ENCODE measurements at regions not wholly inside any gene's neighbourhood (a gene's known extent, or its start where the extent isn't known, plus 50 kb on each side); places are given as distances from the start of the nearest gene placed in this dataset.

GRCh38 chr4:125481334-125482045 lies 166.7 kb downstream of the FAT4 start:
- TF ChIP-seq CTCF (conservative IDR thresholded peaks at IDR 0.05; ENCODE audit: low read depth) = no peak
- no peak for DNase-seq (ENCODE audit: low spot score)
- ChIA-PET POLR2A (ENCODE audit: low non-redundant PET) (no interaction called here), CTCF (no interaction called here)
- no peak overlapping the region for H3K27ac ChIP-seq

DNA sequence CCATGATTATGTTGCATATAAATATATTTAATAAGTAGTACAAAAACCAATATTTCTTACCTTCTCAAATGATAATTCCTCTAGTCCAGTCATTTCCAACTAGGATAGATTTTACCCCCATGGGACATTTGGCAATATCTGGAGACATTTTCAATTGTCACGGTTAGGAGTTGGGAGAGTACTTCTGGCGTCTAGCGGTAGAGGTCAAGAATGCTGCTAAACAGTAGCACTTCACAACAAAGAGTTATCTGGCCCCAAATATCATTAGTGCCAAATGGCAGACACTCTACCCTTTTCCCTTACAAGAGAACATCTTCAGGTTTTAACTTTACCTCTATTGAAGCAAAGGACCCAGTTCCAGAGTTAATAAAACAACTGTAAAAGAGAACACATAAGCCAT lies 168.1 kb downstream of the FAT4 start:
- ChIA-PET CTCF (no interaction called here), POLR2A (ENCODE audit: low non-redundant PET) (no interaction called here)
- H3K27ac ChIP-seq = no peak overlapping the region
- no peak for DNase-seq (ENCODE audit: low spot score)
- TF ChIP-seq CTCF (conservative IDR thresholded peaks at IDR 0.05; ENCODE audit: low read depth) = no peak

DNA sequence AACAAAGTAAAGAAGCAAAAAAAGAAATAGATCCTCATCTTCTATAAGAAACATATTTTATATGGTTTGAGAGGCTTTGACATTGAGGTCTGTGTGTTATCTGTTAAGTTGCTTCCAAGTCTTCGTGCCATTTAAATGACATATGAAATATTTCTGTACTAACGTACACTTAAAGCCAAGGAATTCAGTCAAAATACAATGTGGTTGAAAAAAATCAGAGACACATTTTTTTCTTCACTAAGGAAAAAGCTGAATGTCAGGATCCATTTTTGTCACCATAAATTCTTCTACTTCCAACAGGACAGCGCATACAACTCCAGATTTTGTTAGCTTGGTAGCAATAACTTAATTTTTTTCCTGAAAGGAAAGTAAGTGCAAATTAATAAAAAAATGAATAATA lies 168.5 kb downstream of the FAT4 start:
- TF ChIP-seq CTCF (conservative IDR thresholded peaks at IDR 0.05; ENCODE audit: low read depth) = no peak
- no peak for DNase-seq (ENCODE audit: low spot score)
- no peak overlapping the region for H3K27ac ChIP-seq
- ChIA-PET POLR2A (ENCODE audit: low non-redundant PET) (no interaction called here), CTCF (no interaction called here)

DNA sequence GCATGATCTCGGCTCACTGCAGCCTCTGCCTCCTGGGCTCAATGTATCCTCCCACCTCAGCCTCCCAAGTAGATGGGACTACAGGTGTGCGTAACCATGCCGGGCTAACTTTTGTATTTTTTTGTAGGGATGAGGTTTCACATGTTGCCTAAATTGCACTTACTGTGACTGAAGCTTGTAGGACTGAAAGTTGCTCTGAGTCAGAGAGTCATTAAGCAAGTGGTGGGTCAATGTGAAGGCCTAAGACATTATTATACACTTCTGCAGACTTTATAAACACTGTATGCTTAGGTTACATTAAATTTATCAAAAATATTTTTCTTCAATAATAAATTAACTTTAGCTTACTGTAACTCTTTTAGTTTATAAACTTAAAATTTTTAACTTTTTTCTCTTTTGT lies 170.2 kb downstream of the FAT4 start:
- ChIA-PET CTCF (interaction anchor here (0.5 kb wide), 1 partner anchor 52 kb away, joined by 3 read pairs; no protein-coding TSS in a partner anchor), POLR2A (ENCODE audit: low non-redundant PET) (no interaction called here)
- DNase-seq (ENCODE audit: low spot score) = no peak
- H3K27ac ChIP-seq = no peak overlapping the region
- no peak for TF ChIP-seq CTCF (conservative IDR thresholded peaks at IDR 0.05; ENCODE audit: low read depth)

DNA sequence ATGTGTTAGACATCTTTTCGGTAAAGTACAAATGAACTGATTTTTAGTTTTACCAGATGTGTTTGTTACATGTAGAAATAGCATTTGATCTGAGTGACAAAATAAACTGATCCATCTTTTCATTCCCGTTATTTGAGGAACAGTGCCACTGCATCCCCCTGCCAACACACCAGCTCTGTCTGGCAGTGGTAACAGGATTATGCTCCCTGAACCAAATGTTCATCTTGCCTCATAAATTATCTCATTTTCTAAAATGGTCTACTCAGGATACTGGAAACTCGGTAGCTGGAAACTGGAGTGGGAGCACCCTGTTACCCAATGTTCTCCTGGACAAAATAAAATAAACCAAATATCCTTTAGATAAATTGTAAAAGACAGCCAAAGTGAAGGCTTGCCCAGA lies 171.6 kb downstream of the FAT4 start:
- H3K27ac ChIP-seq = no peak overlapping the region
- ChIA-PET CTCF (no interaction called here), POLR2A (ENCODE audit: low non-redundant PET) (no interaction called here)
- no peak for DNase-seq (ENCODE audit: low spot score)
- no peak for TF ChIP-seq CTCF (conservative IDR thresholded peaks at IDR 0.05; ENCODE audit: low read depth)

GRCh38 chr4:125489952-125490690 lies 175.4 kb downstream of the FAT4 start:
- ChIA-PET POLR2A (ENCODE audit: low non-redundant PET) (no interaction called here), CTCF (no interaction called here)
- DNase-seq (ENCODE audit: low spot score) = no peak
- no peak overlapping the region for H3K27ac ChIP-seq
- TF ChIP-seq CTCF (conservative IDR thresholded peaks at IDR 0.05; ENCODE audit: low read depth) = no peak

Data from RWPE1 (cell line).